ENCODE measurements at regions not wholly inside any gene's neighbourhood (a gene's known extent, or its start where the extent isn't known, plus 50 kb on each side); places are given as distances from the start of the nearest gene placed in this dataset.

DNA sequence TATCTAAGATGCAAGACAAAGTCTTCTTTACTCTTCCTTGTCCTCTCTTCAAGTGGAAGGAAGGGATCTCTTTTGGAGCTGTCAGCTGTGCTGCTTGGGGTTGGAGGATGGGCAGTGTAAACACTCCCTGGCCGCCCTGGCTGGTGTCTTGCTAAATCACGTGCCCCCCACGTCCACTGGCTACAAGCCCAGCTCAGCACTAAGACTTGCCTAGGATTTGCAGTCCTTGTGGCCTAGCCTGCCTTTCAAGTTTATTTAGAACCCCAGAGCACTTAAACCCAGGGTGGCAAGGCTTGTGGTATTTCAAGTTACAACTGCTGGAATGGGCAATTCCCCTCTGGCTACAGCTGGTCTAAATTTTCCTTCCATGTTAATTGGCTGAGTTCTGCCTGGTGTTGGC is 272.4 kb upstream of the MYO3A start:
- DNase-seq (ENCODE audit: low spot score): no peak

- no peak for DNase-seq (ENCODE audit: low spot score)
These were observed 267.8 kb upstream of the MYO3A start for GRCh38 chr10:25666276-25666675.

- DNase-seq (ENCODE audit: low spot score): no peak
These were observed 258.8 kb upstream of the MYO3A start for GRCh38 chr10:25675204-25675603.

- DNase-seq (ENCODE audit: low spot score): no peak
These were observed 258.4 kb upstream of the MYO3A start for GRCh38 chr10:25675615-25676014.

DNA sequence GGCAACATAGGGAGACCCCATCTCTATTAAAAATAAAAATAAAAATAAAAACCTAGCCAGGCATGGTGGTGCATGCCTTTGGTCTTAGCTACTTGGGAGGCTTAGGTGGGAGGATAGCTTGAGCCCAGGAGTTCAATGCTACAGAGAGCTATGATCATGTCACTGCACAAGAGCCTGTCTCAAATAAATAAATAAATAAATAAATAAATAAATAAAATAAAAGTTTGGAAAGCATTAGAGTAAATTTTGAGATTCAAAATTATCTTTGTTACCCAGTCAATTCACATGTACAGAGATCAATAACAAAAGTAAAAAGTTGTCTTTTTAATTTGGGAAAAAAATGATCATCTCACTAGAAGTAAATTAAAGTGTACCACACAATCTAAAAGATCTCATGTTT is 255.8 kb upstream of the MYO3A start:
- DNase-seq (ENCODE audit: low spot score): no peak

GRCh38 chr10:25678666-25679065 is 255.4 kb upstream of the MYO3A start:
- no peak for DNase-seq (ENCODE audit: low spot score)

- no peak for DNase-seq (ENCODE audit: low spot score)
These were observed 251.7 kb upstream of the MYO3A start for GRCh38 chr10:25682203-25682851.

DNA sequence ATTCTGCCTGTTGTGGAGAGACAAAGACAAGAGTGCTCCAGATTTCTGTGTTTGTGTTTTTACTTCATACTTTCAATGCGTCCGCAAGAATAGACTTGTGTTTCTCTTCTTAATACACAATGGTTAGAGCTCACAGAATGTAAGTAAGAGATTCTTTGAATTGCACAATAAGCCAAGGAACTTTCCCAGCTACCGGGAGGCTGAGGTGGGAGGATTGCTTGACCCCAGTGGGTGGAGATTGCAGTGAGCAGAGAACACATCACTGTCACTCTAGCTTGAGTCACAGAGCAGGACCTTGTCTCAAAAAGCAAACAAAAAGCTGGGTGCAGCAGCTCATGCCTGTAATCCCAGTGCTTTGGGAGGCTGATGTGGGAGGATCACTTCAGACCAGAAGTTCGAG is 250.7 kb upstream of the MYO3A start:
- DNase-seq (ENCODE audit: low spot score): no peak

DNA sequence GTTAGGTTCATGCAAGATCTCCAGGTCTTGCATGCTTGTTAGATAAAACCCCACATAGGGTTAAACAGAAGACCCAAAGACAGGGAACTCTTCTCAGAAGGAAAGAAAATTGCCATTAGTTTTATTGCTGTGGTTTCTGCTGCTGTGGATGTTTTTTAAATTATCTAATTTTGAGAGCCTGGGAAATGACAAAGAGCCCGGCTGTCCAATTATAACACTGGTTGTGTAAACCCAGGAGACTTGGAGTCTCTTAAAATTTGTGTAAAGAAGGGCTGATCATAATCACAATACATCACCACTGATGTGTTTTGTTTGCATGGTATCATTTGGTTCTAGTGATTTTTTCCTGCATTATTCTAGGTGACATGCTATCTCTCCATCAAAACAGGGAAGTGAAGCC is 246.5 kb upstream of the MYO3A start:
- no peak for DNase-seq (ENCODE audit: low spot score)

GRCh38 chr10:25689346-25690100 is 244.5 kb upstream of the MYO3A start:
- DNase-seq (ENCODE audit: low spot score): no peak

- no peak for DNase-seq (ENCODE audit: low spot score)
These were observed 241.3 kb upstream of the MYO3A start for GRCh38 chr10:25692761-25693160.

GRCh38 chr10:25694206-25694933 is 239.7 kb upstream of the MYO3A start:
- no peak for DNase-seq (ENCODE audit: low spot score)

GRCh38 chr10:25694971-25695370 is 239.1 kb upstream of the MYO3A start:
- DNase-seq (ENCODE audit: low spot score): no peak

- no peak for DNase-seq (ENCODE audit: low spot score)
These were observed 238.4 kb upstream of the MYO3A start for GRCh38 chr10:25695586-25695985.

DNA sequence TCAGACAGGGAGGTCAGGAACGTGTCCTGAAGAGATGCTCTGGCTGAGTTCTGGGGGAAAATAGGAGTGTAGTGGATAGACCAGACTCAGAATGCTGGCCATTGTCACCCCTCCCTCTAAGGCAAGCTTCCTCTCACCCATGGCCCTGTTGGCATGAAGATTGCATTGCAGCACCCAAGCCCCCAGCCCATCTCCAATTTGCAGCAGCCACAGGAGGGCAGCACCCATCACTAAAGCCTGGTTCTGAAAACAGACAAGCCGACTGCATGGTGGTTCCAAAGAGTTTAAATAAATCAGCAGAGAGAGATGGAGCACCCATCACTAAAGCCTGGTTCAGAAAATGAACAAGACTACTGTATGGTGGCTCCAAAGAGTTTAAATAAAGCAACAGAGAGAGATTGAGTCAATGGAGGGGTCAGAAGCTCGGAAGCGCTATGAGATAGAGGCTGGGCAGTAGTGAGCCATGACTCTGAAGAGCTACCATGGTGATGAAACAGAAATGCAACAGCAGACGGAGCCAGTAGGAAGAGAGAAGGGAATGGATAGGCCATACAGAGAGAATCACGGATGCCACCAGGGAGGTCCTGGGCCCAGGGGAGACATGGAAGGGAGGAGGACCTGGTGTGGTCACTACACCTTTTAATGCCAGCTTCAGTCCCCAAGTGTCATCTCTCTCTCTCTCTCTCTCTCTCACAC is 237.9 kb upstream of the MYO3A start:
- DNase-seq (ENCODE audit: low spot score): no peak

DNA sequence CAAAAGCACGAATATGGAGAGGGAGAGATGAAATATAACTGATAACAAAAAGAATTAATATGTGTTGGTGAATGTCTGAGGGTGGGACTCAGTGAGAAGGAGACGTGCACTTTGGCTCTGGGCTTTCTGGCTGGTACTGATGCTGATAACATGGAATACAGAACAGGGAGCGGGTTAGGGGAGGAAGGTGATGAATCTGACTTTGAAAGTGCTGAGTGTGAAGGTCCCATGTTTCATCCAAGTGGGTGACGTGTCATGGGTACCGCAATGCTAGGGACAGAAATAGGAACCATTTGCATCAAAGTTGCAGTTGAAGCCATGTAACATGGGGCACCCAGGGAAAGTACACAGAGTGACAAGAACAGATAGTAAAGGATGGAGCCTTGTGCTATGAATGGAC is 236.6 kb upstream of the MYO3A start:
- DNase-seq (ENCODE audit: low spot score): no peak

- DNase-seq (ENCODE audit: low spot score): no peak
These were observed 235.4 kb upstream of the MYO3A start for GRCh38 chr10:25698638-25699037.

DNA sequence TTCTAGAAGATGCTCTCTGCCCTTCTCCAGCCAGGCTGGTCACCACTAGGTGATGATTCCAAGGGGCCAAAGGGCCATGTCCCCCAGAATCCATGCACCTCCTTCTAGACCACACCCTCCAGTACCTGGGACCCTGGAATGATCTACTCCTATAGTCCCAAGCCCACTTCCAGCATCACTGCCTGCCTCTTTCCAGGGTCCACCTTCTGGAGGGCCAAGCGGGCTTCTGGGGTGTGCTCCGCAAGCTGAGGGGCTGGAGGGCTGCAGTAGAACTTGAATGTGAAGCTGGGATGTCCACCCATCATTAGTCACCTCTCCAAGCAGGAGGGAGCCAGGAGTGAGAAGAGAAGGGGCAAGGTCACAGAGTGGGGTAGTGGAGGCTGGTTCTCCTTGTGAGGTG is 234.4 kb upstream of the MYO3A start:
- DNase-seq (ENCODE audit: low spot score): no peak

- no peak for DNase-seq (ENCODE audit: low spot score)
These were observed 232.4 kb upstream of the MYO3A start for GRCh38 chr10:25701652-25702051.

- no peak for DNase-seq (ENCODE audit: low spot score)
These were observed 229.4 kb upstream of the MYO3A start for GRCh38 chr10:25704622-25705021.

GRCh38 chr10:25707572-25707971 is 226.5 kb upstream of the MYO3A start:
- no peak for DNase-seq (ENCODE audit: low spot score)

DNA sequence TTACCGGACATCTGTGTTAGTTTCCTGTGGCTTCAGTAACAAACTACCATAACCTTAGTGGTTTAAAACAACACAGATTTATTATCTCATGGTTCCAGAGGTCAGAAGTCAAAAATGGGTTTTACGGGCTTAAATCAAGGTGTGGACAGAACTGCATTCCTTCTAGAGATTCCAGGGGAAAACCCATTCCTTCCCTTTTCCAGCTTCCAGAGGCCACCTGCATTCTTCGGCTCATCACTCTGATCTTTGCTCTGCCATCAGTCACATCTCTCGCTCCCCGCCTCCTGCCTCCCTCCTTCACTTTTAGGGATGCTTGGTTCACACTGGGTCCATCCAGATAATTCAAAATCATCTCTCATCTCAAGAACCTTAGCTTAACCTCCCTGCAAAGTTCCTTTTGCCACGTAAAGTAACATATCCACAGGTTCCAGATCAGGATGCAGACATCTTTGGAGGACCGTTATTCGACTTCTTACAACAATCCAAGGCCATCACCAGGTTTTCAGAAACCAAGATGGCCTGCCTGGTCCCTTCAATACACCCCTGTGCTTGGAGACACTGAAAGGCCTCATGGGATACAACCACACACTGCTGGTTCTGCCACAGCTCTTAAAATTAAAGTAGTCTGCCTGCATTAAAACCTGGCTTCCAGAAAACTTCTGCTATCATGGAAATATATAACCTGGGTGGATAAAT is 225.9 kb upstream of the MYO3A start:
- DNase-seq (ENCODE audit: low spot score): no peak
